Right lobe of liver (tissue), 6 donors: ENCODE measurements at regions not wholly inside any gene's neighbourhood (a gene's known extent, or its start where the extent isn't known, plus 50 kb on each side); places are given as distances from the start of the nearest gene placed in this dataset.

Experiments used
- ATAC-seq, 4 donors: fragments of 200-7000 bp; cut with Tn5 transposase; one replicate each; pipeline ENCODE4 v1.9.1; 2020; ENCODE audit warnings: mild to moderate bottlenecking in 4 of 4, moderate library complexity in 4 of 4
- DNase-seq, 3 donors: peaks; one replicate each; pipeline ENCODE4 v3.0.0-alpha.2; 2020
- H3K27ac ChIP-seq, 3 donors: fragments of 200-600 bp; one replicate each; pipeline ENCODE4 v1.8.0; 2022
- H3K27me3 ChIP-seq, 2 donors: fragments of 200-600 bp; one replicate each; pipeline ENCODE4 v1.8.0; 2022
- H3K36me3 ChIP-seq, 4 donors: fragments of 200-600 bp; sonication (generic) in 1 of 4; one replicate each; pipeline versions ENCODE4 v1.5.1 to v1.8.0; 2017 to 2022; ENCODE audit warnings: control low read depth in 1 of 4
- H3K4me1 ChIP-seq, 4 donors: fragments of 200-600 bp; sonication (generic) in 1 of 4; one replicate each; pipeline versions ENCODE4 v1.5.1 to v1.8.0; 2017 to 2022; ENCODE audit warnings: control low read depth in 1 of 4
- H3K4me3 ChIP-seq, 3 donors: fragments of 200-600 bp; one replicate each; pipeline ENCODE4 v1.8.0; 2022
- H3K9me3 ChIP-seq, 4 donors: fragments of 200-600 bp; sonication (generic) in 1 of 4; one replicate each; pipeline versions ENCODE4 v1.5.1 to v1.8.0; 2017 to 2022; ENCODE audit warnings: control low read depth in 1 of 4
- POLR2A ChIP-seq: fragments of 450-650 bp; IDR thresholded peaks from one replicate; pipeline ENCODE4 v1.6.1; 2017; ENCODE audit warnings: antibody characterized with exemption, mild to moderate bottlenecking
- WGBS: methylation state at CpG from one replicate; pipeline ENCODE4 v1.1.6; 2018; ENCODE audit warnings: low coverage, low lambda C conversion rate; ENCODE audit not compliant: insufficient coverage; ENCODE audit errors: missing lambda C conversion rate; 5-methylcytosine and 5-hydroxymethylcytosine counted together
- intact Hi-C, 2 donors: fragments of 100-400 bp; cut with DNase I; formaldehyde crosslinking; loops; one replicate each; pipeline versions ENCODE4 v1.11.2 to v1.14.1; 2022
- TF ChIP-seq, protein P1 (sequence below), 4 donors: fragments of 200-600 bp in 3 of 4; fragments of 450-650 bp in 1 of 4; IDR thresholded peaks; one replicate each; pipeline versions ENCODE4 v1.5.1 to v1.8.0; 2016 to 2022; ENCODE audit warnings: antibody characterized with exemption in 4 of 4, mild to moderate bottlenecking in 2 of 4
- donor health status: DM: no; HTN: yes; CAD: no.
- donor health status: DM: no; HTN: no; CAD: no.
- donor health status: DM: no; HTN: no; CAD: no.
- donor health status: DM: no; HTN: yes; CAD: no.
- donor health status: DM: no; HTN: yes; CAD: no.

- H3K36me3 ChIP-seq: no peaks in the 10 kb centered on the region
- no peak overlapping the region for H3K27ac ChIP-seq
- TF ChIP-seq POLR2A: no peak
- TF ChIP-seq, protein P1, sequence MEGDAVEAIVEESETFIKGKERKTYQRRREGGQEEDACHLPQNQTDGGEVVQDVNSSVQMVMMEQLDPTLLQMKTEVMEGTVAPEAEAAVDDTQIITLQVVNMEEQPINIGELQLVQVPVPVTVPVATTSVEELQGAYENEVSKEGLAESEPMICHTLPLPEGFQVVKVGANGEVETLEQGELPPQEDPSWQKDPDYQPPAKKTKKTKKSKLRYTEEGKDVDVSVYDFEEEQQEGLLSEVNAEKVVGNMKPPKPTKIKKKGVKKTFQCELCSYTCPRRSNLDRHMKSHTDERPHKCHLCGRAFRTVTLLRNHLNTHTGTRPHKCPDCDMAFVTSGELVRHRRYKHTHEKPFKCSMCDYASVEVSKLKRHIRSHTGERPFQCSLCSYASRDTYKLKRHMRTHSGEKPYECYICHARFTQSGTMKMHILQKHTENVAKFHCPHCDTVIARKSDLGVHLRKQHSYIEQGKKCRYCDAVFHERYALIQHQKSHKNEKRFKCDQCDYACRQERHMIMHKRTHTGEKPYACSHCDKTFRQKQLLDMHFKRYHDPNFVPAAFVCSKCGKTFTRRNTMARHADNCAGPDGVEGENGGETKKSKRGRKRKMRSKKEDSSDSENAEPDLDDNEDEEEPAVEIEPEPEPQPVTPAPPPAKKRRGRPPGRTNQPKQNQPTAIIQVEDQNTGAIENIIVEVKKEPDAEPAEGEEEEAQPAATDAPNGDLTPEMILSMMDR (IDR thresholded peaks at IDR 0.05): no peak
- no peak for ATAC-seq
- H3K9me3 ChIP-seq: no peaks in the 10 kb centered on the region
- no peak for DNase-seq
- H3K4me3 ChIP-seq: no peak overlapping the region
- no peaks in the 10 kb centered on the region for H3K27me3 ChIP-seq
- intact Hi-C loops: no loop called here
- H3K4me1 ChIP-seq: peaks cover 0 to 8% (median 0%) of the 10 kb centered on the region in 4 donors
- 59% methylated on average over 2 of the region's 2 CpGs for WGBS
These were observed 166.4 kb downstream of the DUSP6 start for GRCh38 chr12:89185889-89186288.

DNA sequence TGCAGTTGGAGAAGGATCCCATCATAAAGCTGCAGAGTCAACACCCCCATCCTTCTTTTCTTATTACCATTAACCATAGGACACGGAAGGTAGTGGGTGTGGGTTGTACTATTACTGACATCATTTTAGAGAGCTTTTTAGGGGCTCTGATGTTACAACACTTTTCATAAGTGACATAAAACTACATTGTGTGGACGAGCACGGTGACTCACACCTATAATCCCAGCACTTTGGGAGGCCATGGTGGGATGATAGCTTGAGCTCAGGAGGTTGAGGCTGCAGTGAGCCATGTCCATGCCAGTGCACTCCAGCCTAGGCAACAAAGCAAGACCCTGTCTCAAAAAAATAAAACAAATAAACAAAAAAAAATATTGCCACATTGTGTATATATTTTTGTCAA is 167.1 kb downstream of the DUSP6 start:
- peaks cover 0 to 10% (median 1%) of the 10 kb centered on the region in 4 donors for H3K4me1 ChIP-seq
- H3K27me3 ChIP-seq: no peaks in the 10 kb centered on the region
- no peak for TF ChIP-seq POLR2A
- H3K4me3 ChIP-seq: no peak overlapping the region
- no peak overlapping the region for H3K27ac ChIP-seq
- DNase-seq (no peak), ATAC-seq (no peak)
- 78% methylated on average over 3 of the region's 3 CpGs for WGBS
- H3K9me3 ChIP-seq: no peaks in the 10 kb centered on the region
- H3K36me3 ChIP-seq: no peaks in the 10 kb centered on the region
- intact Hi-C loops: no loop called here

- H3K4me1 ChIP-seq: peaks cover 0 to 17% (median 4%) of the 10 kb centered on the region in 4 donors
- no peaks in the 10 kb centered on the region for H3K9me3 ChIP-seq
- no peaks in the 10 kb centered on the region for H3K27me3 ChIP-seq
- DNase-seq: no peak
- WGBS: 12% methylated on average over 2 of the region's 2 CpGs
- H3K4me3 ChIP-seq: no peak overlapping the region
- TF ChIP-seq POLR2A: no peak
- TF ChIP-seq, protein P1 (IDR thresholded peaks at IDR 0.05): no peak
- intact Hi-C loops: no loop called here
- H3K27ac ChIP-seq: no peak overlapping the region
- H3K36me3 ChIP-seq: no peaks in the 10 kb centered on the region
- peak; percentile 27 to 67 (median 47) for ATAC-seq
These were observed 168.3 kb downstream of the DUSP6 start for GRCh38 chr12:89183985-89184435.

DNA sequence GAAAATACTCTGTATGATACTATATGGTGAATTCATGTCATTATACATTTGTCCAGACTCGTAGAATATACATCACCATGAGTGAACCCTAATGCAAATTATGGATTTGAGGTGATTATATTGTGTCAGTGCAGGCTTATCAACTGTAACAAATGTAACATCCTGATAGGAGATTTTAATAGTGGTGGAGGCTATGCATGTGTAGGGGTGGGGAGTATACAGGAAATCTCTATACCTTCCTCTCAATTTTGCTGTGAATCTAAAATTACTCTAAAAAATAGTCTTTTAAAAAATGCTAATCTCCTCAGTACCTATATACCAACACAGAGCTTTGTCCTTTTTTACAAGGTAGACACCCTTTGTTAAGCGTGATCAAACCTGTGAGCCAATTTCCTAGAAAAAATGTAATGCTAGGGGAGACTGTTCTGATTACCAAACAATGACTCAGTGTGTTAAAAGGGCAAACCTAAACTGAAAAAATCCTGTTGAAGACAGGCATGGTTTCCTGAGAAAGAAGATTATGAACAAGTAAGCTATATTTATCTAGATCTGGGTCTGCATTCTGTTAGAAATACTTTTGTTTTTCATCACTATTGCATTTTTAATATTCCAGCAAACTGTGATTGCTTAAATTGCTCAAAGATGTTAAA is 170.9 kb downstream of the DUSP6 start:
- H3K9me3 ChIP-seq: no peaks in the 10 kb centered on the region
- no peak overlapping the region for H3K4me3 ChIP-seq
- peaks cover 0 to 17% (median 4%) of the 10 kb centered on the region in 4 donors for H3K4me1 ChIP-seq
- 58% methylated on average over 2 of the region's 2 CpGs for WGBS
- H3K36me3 ChIP-seq: no peaks in the 10 kb centered on the region
- intact Hi-C loops: no loop called here
- ATAC-seq (peak in 3 of 4 donors; percentile 25 to 76 (median 51)), DNase-seq (no peak)
- no peaks in the 10 kb centered on the region for H3K27me3 ChIP-seq
- TF ChIP-seq POLR2A: no peak
- TF ChIP-seq, protein P1 (IDR thresholded peaks at IDR 0.05): no peak
- H3K27ac ChIP-seq: no peak overlapping the region

GRCh38 chr12:89180496-89180895 is 171.8 kb downstream of the DUSP6 start:
- intact Hi-C loops: no loop called here
- TF ChIP-seq POLR2A: no peak
- TF ChIP-seq, protein P1 (IDR thresholded peaks at IDR 0.05): no peak
- no peaks in the 10 kb centered on the region for H3K9me3 ChIP-seq
- no peaks in the 10 kb centered on the region for H3K36me3 ChIP-seq
- no peak for ATAC-seq
- no peak overlapping the region for H3K4me3 ChIP-seq
- H3K27ac ChIP-seq: no peak overlapping the region
- 73% methylated on average over 2 of the region's 2 CpGs for WGBS
- no peak for DNase-seq
- peaks cover 0 to 17% (median 4%) of the 10 kb centered on the region in 4 donors for H3K4me1 ChIP-seq
- H3K27me3 ChIP-seq: no peaks in the 10 kb centered on the region
